ENCODE measurements at regions not wholly inside any gene's neighbourhood (a gene's known extent, or its start where the extent isn't known, plus 50 kb on each side); places are given as distances from the start of the nearest gene placed in this dataset.
A peak's percentile ranks its signal among the peaks of the same experiment; 100 is the strongest.

- Histone ChIP-seq H4K20me1 (ENCODE audit: control insufficient read depth, extremely low read depth, insufficient read depth, low read length) (no peaks in the 10 kb centered on the region), H3K9me1 (ENCODE audit: control insufficient read depth, extremely low read depth, insufficient read depth, low read length) (no peaks in the 10 kb centered on the region), H3K27ac (ENCODE audit: control insufficient read depth, insufficient read depth, low read length) (peak overlapping the region; percentile 95), H3K27me3 (ENCODE audit: control insufficient read depth, extremely low read depth, insufficient read depth, low read length) (no peaks in the 10 kb centered on the region), H3K9me3 (ENCODE audit: control insufficient read depth, low read depth, low read length) (peaks cover 7% of the 10 kb centered on the region), H3K79me2 (ENCODE audit: control insufficient read depth, insufficient read depth, low read length) (no peaks in the 10 kb centered on the region), H2AFZ (ENCODE audit: control insufficient read depth, low read length) (no peak overlapping the region), H3K9ac (ENCODE audit: control insufficient read depth, extremely low read depth, insufficient read depth, low read length) (no peak overlapping the region), H3K4me3 (ENCODE audit: control insufficient read depth in 2 of 3, extremely low read depth in 1 of 3, insufficient read depth in 2 of 3, low read depth in 1 of 3, low read length in 3 of 3) (no peak overlapping the region), H3K4me1 (ENCODE audit: control insufficient read depth, extremely low read depth, insufficient read depth, low read length) (peaks cover 21% of the 10 kb centered on the region), H3K4me2 (ENCODE audit: control insufficient read depth, extremely low read depth, insufficient read depth, low read depth, low read length) (no peak overlapping the region), H3K36me3 (ENCODE audit: control insufficient read depth in 2 of 2, extremely low read depth in 1 of 2, insufficient read depth in 2 of 2, low read length in 2 of 2) (no peaks in the 10 kb centered on the region)
- no peak for DNase-seq (ENCODE audit: low read depth, low spot score)
- TF ChIP-seq, protein P1, sequence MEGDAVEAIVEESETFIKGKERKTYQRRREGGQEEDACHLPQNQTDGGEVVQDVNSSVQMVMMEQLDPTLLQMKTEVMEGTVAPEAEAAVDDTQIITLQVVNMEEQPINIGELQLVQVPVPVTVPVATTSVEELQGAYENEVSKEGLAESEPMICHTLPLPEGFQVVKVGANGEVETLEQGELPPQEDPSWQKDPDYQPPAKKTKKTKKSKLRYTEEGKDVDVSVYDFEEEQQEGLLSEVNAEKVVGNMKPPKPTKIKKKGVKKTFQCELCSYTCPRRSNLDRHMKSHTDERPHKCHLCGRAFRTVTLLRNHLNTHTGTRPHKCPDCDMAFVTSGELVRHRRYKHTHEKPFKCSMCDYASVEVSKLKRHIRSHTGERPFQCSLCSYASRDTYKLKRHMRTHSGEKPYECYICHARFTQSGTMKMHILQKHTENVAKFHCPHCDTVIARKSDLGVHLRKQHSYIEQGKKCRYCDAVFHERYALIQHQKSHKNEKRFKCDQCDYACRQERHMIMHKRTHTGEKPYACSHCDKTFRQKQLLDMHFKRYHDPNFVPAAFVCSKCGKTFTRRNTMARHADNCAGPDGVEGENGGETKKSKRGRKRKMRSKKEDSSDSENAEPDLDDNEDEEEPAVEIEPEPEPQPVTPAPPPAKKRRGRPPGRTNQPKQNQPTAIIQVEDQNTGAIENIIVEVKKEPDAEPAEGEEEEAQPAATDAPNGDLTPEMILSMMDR (optimal IDR thresholded peaks at IDR 0.05 in 1 of 3, IDR thresholded peaks at IDR 0.05 in 1 of 3, conservative IDR thresholded peaks at IDR 0.05 in 1 of 3; ENCODE audit: extremely low read depth in 1 of 3, insufficient read depth in 2 of 3, low read length in 3 of 3): no peak
- no peak for TF ChIP-seq EZH2 (IDR thresholded peaks at IDR 0.05; ENCODE audit: low read length)
- dilution Hi-C loops (cut with MboI; ENCODE audit: extremely low pct_ligation_motif_present, low sequenced_read_pairs): no loop called here
- FAIRE-seq: no peak
These were observed 53.6 kb upstream of the CCDC190 start for GRCh38 chr1:162914601-162915000.

- Histone ChIP-seq H3K9ac (ENCODE audit: control insufficient read depth, extremely low read depth, insufficient read depth, low read length) (peak overlapping the region; percentile 67), H3K4me2 (ENCODE audit: control insufficient read depth, extremely low read depth, insufficient read depth, low read depth, low read length) (peak overlapping the region; percentile 92), H3K4me1 (ENCODE audit: control insufficient read depth, extremely low read depth, insufficient read depth, low read length) (peaks cover 31% of the 10 kb centered on the region), H3K4me3 (ENCODE audit: control insufficient read depth in 2 of 3, extremely low read depth in 1 of 3, insufficient read depth in 2 of 3, low read depth in 1 of 3, low read length in 3 of 3) (peak overlapping the region in 2 of 3 experiments; percentile 44 to 55), H3K27me3 (ENCODE audit: control insufficient read depth, extremely low read depth, insufficient read depth, low read length) (no peaks in the 10 kb centered on the region), H3K79me2 (ENCODE audit: control insufficient read depth, insufficient read depth, low read length) (no peaks in the 10 kb centered on the region), H3K9me1 (ENCODE audit: control insufficient read depth, extremely low read depth, insufficient read depth, low read length) (no peaks in the 10 kb centered on the region), H2AFZ (ENCODE audit: control insufficient read depth, low read length) (peak overlapping the region; percentile 64), H3K27ac (ENCODE audit: control insufficient read depth, insufficient read depth, low read length) (peak overlapping the region; percentile 95), H3K9me3 (ENCODE audit: control insufficient read depth, low read depth, low read length) (peaks cover 7% of the 10 kb centered on the region), H4K20me1 (ENCODE audit: control insufficient read depth, extremely low read depth, insufficient read depth, low read length) (no peaks in the 10 kb centered on the region), H3K36me3 (ENCODE audit: control insufficient read depth in 2 of 2, extremely low read depth in 1 of 2, insufficient read depth in 2 of 2, low read length in 2 of 2) (no peaks in the 10 kb centered on the region)
- dilution Hi-C loops (cut with MboI; ENCODE audit: extremely low pct_ligation_motif_present, low sequenced_read_pairs): no loop called here
- TF ChIP-seq, protein P1 (optimal IDR thresholded peaks at IDR 0.05 in 1 of 3, IDR thresholded peaks at IDR 0.05 in 1 of 3, conservative IDR thresholded peaks at IDR 0.05 in 1 of 3; ENCODE audit: extremely low read depth in 1 of 3, insufficient read depth in 2 of 3, low read length in 3 of 3): no peak
- no peak for TF ChIP-seq EZH2 (IDR thresholded peaks at IDR 0.05; ENCODE audit: low read length)
- peak; percentile 99 for FAIRE-seq
- peak; percentile 69 for DNase-seq (ENCODE audit: low read depth, low spot score)
These were observed 52.4 kb upstream of the CCDC190 start for GRCh38 chr1:162913345-162913744.
